ENCODE measurements at regions not wholly inside any gene's neighbourhood (a gene's known extent, or its start where the extent isn't known, plus 50 kb on each side); places are given as distances from the start of the nearest gene placed in this dataset.

- no peak overlapping the region for H3K4me3 ChIP-seq (ENCODE audit: low read length)
- TF ChIP-seq CTCF (conservative IDR thresholded peaks at IDR 0.05; ENCODE audit: low read length) = no peak
Measured at GRCh38 chr15:95684126-95684525, 646.4 kb upstream of the NR2F2 start.

GRCh38 chr15:95684693-95685115, 645.8 kb upstream of the NR2F2 start:
- no peak for TF ChIP-seq CTCF (conservative IDR thresholded peaks at IDR 0.05; ENCODE audit: low read length)
- DNase-seq (ENCODE audit: low read depth) = peak; percentile 63
- H3K4me3 ChIP-seq (ENCODE audit: low read length) = no peak overlapping the region

More at GRCh38 chr15:95684126-95684525, 646.4 kb upstream of the NR2F2 start:
- DNase-seq (ENCODE audit: low read depth) = no peak

GRCh38 chr15:95687061-95687460, 643.4 kb upstream of the NR2F2 start:
- TF ChIP-seq CTCF (conservative IDR thresholded peaks at IDR 0.05; ENCODE audit: low read length) = no peak
- peak; percentile 27 for DNase-seq (ENCODE audit: low read depth)
- no peak overlapping the region for H3K4me3 ChIP-seq (ENCODE audit: low read length)

GRCh38 chr15:95687686-95688085, 642.8 kb upstream of the NR2F2 start:
- no peak for TF ChIP-seq CTCF (conservative IDR thresholded peaks at IDR 0.05; ENCODE audit: low read length)
- DNase-seq (ENCODE audit: low read depth) = no peak

GRCh38 chr15:95690631-95691340, 639.7 kb upstream of the NR2F2 start:
- H3K4me3 ChIP-seq (ENCODE audit: low read length) = no peak overlapping the region
- TF ChIP-seq CTCF (conservative IDR thresholded peaks at IDR 0.05; ENCODE audit: low read length) = no peak
- no peak for DNase-seq (ENCODE audit: low read depth)

More at GRCh38 chr15:95687686-95688085, 642.8 kb upstream of the NR2F2 start:
- no peak overlapping the region for H3K4me3 ChIP-seq (ENCODE audit: low read length)

- DNase-seq (ENCODE audit: low read depth) = no peak
- no peak for TF ChIP-seq CTCF (conservative IDR thresholded peaks at IDR 0.05; ENCODE audit: low read length)
- no peak overlapping the region for H3K4me3 ChIP-seq (ENCODE audit: low read length)
Measured at GRCh38 chr15:95693917-95694316, 636.6 kb upstream of the NR2F2 start.

GRCh38 chr15:95698230-95698629, 632.3 kb upstream of the NR2F2 start:
- no peak for TF ChIP-seq CTCF (conservative IDR thresholded peaks at IDR 0.05; ENCODE audit: low read length)
- no peak for DNase-seq (ENCODE audit: low read depth)
- no peak overlapping the region for H3K4me3 ChIP-seq (ENCODE audit: low read length)

Measured in AG10803 (cell line).